ENCODE measurements at regions not wholly inside any gene's neighbourhood (a gene's known extent, or its start where the extent isn't known, plus 50 kb on each side); places are given as distances from the start of the nearest gene placed in this dataset.

GRCh38 chr3:25150199-25150598, 277.9 kb upstream of the RARB start:
- no peaks in the 10 kb centered on the region for H3K27me3 ChIP-seq (ENCODE audit: control insufficient read depth in 2 of 2, insufficient read depth in 2 of 2, low read length in 2 of 2)
- H3K27ac ChIP-seq (ENCODE audit: insufficient read depth, low read depth, low read length): no peak overlapping the region
- POLR2A ChIA-PET: no interaction called here
- TF ChIP-seq MAX (IDR thresholded peaks at IDR 0.05; ENCODE audit: insufficient read depth, insufficient read length) (no peak), EZH2 (IDR thresholded peaks at IDR 0.05; ENCODE audit: borderline replicate concordance, low read depth, low read length, severe bottlenecking) (no peak), POLR2A (IDR thresholded peaks at IDR 0.05; ENCODE audit: low read depth, low read length) (no peak), GATA2 (IDR thresholded peaks at IDR 0.05; ENCODE audit: insufficient read depth, insufficient read length, low read depth, low read length) (no peak), JUN (IDR thresholded peaks at IDR 0.05; ENCODE audit: borderline replicate concordance, insufficient read depth, insufficient read length, low read depth) (no peak)
- H3K36me3 ChIP-seq (ENCODE audit: control insufficient read depth in 2 of 2, extremely low read depth in 1 of 2, insufficient read depth in 2 of 2, low read length in 2 of 2): no peaks in the 10 kb centered on the region
- H2AFZ ChIP-seq (ENCODE audit: low read depth, low read length): no peak overlapping the region
- H3K4me3 ChIP-seq (replicated peaks in 1 of 3; ENCODE audit: insufficient read depth in 1 of 3, low read depth in 1 of 3, low read length in 3 of 3): no peak overlapping the region
- FAIRE-seq: no peak
- peaks cover 19% of the 10 kb centered on the region for H3K4me1 ChIP-seq (ENCODE audit: control insufficient read depth, extremely low read depth, insufficient read depth, low read length)
- CTCF ChIA-PET: no interaction called here
- dilution Hi-C loops (cut with MboI; ENCODE audit: extremely low pct_ligation_motif_present, low sequenced_read_pairs): no loop called here
- DNase-seq (ENCODE audit: low read depth, low spot score): no peak
- H3K9me1 ChIP-seq (replicated peaks; ENCODE audit: control insufficient read depth, extremely low read depth, insufficient read depth, low read length): no peaks in the 10 kb centered on the region
- no peak overlapping the region for H3K9ac ChIP-seq (replicated peaks; ENCODE audit: extremely low read depth, insufficient read depth, low read length)
- H3K79me2 ChIP-seq (ENCODE audit: control insufficient read depth, insufficient read depth, low read length): no peaks in the 10 kb centered on the region
- no peak overlapping the region for H3K4me2 ChIP-seq (ENCODE audit: insufficient read depth, low read length)
- H3K9me3 ChIP-seq (replicated peaks; ENCODE audit: control insufficient read depth, insufficient read depth, low read length): no peaks in the 10 kb centered on the region
- intact Hi-C loops (cut with micrococcal nuclease): loop anchor here (2.0 to 5.0 kb wide), 2 partner anchors 359 to 442 kb away; no protein-coding TSS in a partner anchor
- no peaks in the 10 kb centered on the region for H4K20me1 ChIP-seq (replicated peaks; ENCODE audit: control insufficient read depth, extremely low read depth, insufficient read depth, low read length)
- no TSS peak for BruUV-seq (replicated peaks)

GRCh38 chr3:25151281-25151902, 276.7 kb upstream of the RARB start:
- no peaks in the 10 kb centered on the region for H3K9me1 ChIP-seq (replicated peaks; ENCODE audit: control insufficient read depth, extremely low read depth, insufficient read depth, low read length)
- peak overlapping the region; percentile 93 for H3K4me2 ChIP-seq (ENCODE audit: insufficient read depth, low read length)
- peak; percentile 79 for FAIRE-seq
- DNase-seq (ENCODE audit: low read depth, low spot score): peak; percentile 88
- ChIA-PET CTCF (no interaction called here), POLR2A (no interaction called here)
- TF ChIP-seq POLR2A (IDR thresholded peaks at IDR 0.05; ENCODE audit: low read depth, low read length) (peak; percentile 21), CTCF (IDR thresholded peaks at IDR 0.05; ENCODE audit: extremely low read depth in 1 of 2, insufficient read depth in 1 of 2, low read depth in 1 of 2, low read length in 2 of 2) (no peak), MYC (IDR thresholded peaks at IDR 0.05; ENCODE audit: low read depth, low read length) (no peak), EZH2 (IDR thresholded peaks at IDR 0.05; ENCODE audit: borderline replicate concordance, low read depth, low read length, severe bottlenecking) (no peak), JUN (IDR thresholded peaks at IDR 0.05; ENCODE audit: borderline replicate concordance, insufficient read depth, insufficient read length, low read depth) (peak; percentile 65), FOS (IDR thresholded peaks at IDR 0.05; ENCODE audit: borderline replicate concordance, insufficient read depth, low read length) (no peak), MAX (IDR thresholded peaks at IDR 0.05; ENCODE audit: insufficient read depth, insufficient read length) (no peak), POLR2AphosphoS5 (IDR thresholded peaks at IDR 0.05; ENCODE audit: insufficient read depth, low read depth, low read length) (peak; percentile 70), GATA2 (IDR thresholded peaks at IDR 0.05; ENCODE audit: insufficient read depth, insufficient read length, low read depth, low read length) (peak; percentile 48)
- H3K79me2 ChIP-seq (ENCODE audit: control insufficient read depth, insufficient read depth, low read length): no peaks in the 10 kb centered on the region
- dilution Hi-C loops (cut with MboI; ENCODE audit: extremely low pct_ligation_motif_present, low sequenced_read_pairs): no loop called here
- H3K36me3 ChIP-seq (ENCODE audit: control insufficient read depth in 2 of 2, extremely low read depth in 1 of 2, insufficient read depth in 2 of 2, low read length in 2 of 2): no peaks in the 10 kb centered on the region
- intact Hi-C loops (cut with micrococcal nuclease): loop anchor here (1.0 to 5.0 kb wide), 3 partner anchors 277 to 441 kb away; partner anchors contain the start of gene RARB
- H2AFZ ChIP-seq (ENCODE audit: low read depth, low read length): peak overlapping the region; percentile 19
- peak overlapping the region in 2 of 3 experiments; percentile 1 to 49 for H3K4me3 ChIP-seq (replicated peaks in 1 of 3; ENCODE audit: insufficient read depth in 1 of 3, low read depth in 1 of 3, low read length in 3 of 3)
- peaks cover 25% of the 10 kb centered on the region for H3K4me1 ChIP-seq (ENCODE audit: control insufficient read depth, extremely low read depth, insufficient read depth, low read length)
- H3K9me3 ChIP-seq (replicated peaks; ENCODE audit: control insufficient read depth, insufficient read depth, low read length): no peaks in the 10 kb centered on the region
- H3K27ac ChIP-seq (ENCODE audit: insufficient read depth, low read depth, low read length): peak overlapping the region; percentile 81
- no peaks in the 10 kb centered on the region for H3K27me3 ChIP-seq (ENCODE audit: control insufficient read depth in 2 of 2, insufficient read depth in 2 of 2, low read length in 2 of 2)
- H3K9ac ChIP-seq (replicated peaks; ENCODE audit: extremely low read depth, insufficient read depth, low read length): peak overlapping the region; percentile 77
- TSS peak; percentile 91 for BruUV-seq (replicated peaks)
- no peaks in the 10 kb centered on the region for H4K20me1 ChIP-seq (replicated peaks; ENCODE audit: control insufficient read depth, extremely low read depth, insufficient read depth, low read length)

Measured in endothelial cell of umbilical vein (primary cell).